ENCODE measurements at regions not wholly inside any gene's neighbourhood (a gene's known extent, or its start where the extent isn't known, plus 50 kb on each side); places are given as distances from the start of the nearest gene placed in this dataset.
"Not testable (repeated sequence)": the region's sequence is repeated elsewhere in the genome, so short reads cannot be mapped to it uniquely, and the experiment has no call there.

- no peak overlapping the region for H3K9ac ChIP-seq (ENCODE audit: low read depth in 1 of 3, low read length in 3 of 3)
- H3K27me3 ChIP-seq (ENCODE audit: control insufficient read depth in 3 of 3, insufficient read depth in 3 of 3, low read length in 3 of 3) = no peaks in the 10 kb centered on the region
- H3K36me3 ChIP-seq (ENCODE audit: control insufficient read depth in 3 of 3, insufficient read depth in 3 of 3, low read length in 3 of 3) = no peaks in the 10 kb centered on the region
- peaks cover 0 to 2% (median 0%) of the 10 kb centered on the region in 3 donors for H3K9me3 ChIP-seq (ENCODE audit: control insufficient read depth in 3 of 3, low read length in 3 of 3)
- no peaks in the 10 kb centered on the region for H3K4me1 ChIP-seq (ENCODE audit: control insufficient read depth in 3 of 3, insufficient read depth in 3 of 3, low read length in 3 of 3)
- no peak overlapping the region for H3K27ac ChIP-seq (ENCODE audit: low read depth, low read length)
- no peak overlapping the region for H3K4me3 ChIP-seq (ENCODE audit: low read length in 3 of 3)
Observed at GRCh38 chr5:28810751-28811136, 1772.4 kb upstream of the CDH9 start.

- no peak overlapping the region for H3K4me3 ChIP-seq (ENCODE audit: low read length in 3 of 3)
Observed at GRCh38 chr5:28809811-28810750, 1771.7 kb upstream of the CDH9 start.

GRCh38 chr5:28808967-28809810 lies 1770.8 kb upstream of the CDH9 start:
- H3K27ac ChIP-seq (ENCODE audit: low read depth, low read length) = no peak overlapping the region
- no peak overlapping the region for H3K4me3 ChIP-seq (ENCODE audit: low read length in 3 of 3)
- no peaks in the 10 kb centered on the region for H3K4me1 ChIP-seq (ENCODE audit: control insufficient read depth in 3 of 3, insufficient read depth in 3 of 3, low read length in 3 of 3)
- no peaks in the 10 kb centered on the region for H3K27me3 ChIP-seq (ENCODE audit: control insufficient read depth in 3 of 3, insufficient read depth in 3 of 3, low read length in 3 of 3)
- no peak overlapping the region for H3K9ac ChIP-seq (ENCODE audit: low read depth in 1 of 3, low read length in 3 of 3)
- peaks cover 0 to 2% (median 0%) of the 10 kb centered on the region in 3 donors for H3K9me3 ChIP-seq (ENCODE audit: control insufficient read depth in 3 of 3, low read length in 3 of 3)
- H3K36me3 ChIP-seq (ENCODE audit: control insufficient read depth in 3 of 3, insufficient read depth in 3 of 3, low read length in 3 of 3) = no peaks in the 10 kb centered on the region

More at GRCh38 chr5:28809811-28810750, 1771.7 kb upstream of the CDH9 start:
- Histone ChIP-seq H3K27me3 (ENCODE audit: control insufficient read depth in 3 of 3, insufficient read depth in 3 of 3, low read length in 3 of 3) (no peaks in the 10 kb centered on the region), H3K27ac (ENCODE audit: low read depth, low read length) (no peak overlapping the region), H3K4me1 (ENCODE audit: control insufficient read depth in 3 of 3, insufficient read depth in 3 of 3, low read length in 3 of 3) (no peaks in the 10 kb centered on the region), H3K9me3 (ENCODE audit: control insufficient read depth in 3 of 3, low read length in 3 of 3) (peaks cover 0 to 2% (median 0%) of the 10 kb centered on the region in 3 donors), H3K9ac (ENCODE audit: low read depth in 1 of 3, low read length in 3 of 3) (no peak overlapping the region), H3K36me3 (ENCODE audit: control insufficient read depth in 3 of 3, insufficient read depth in 3 of 3, low read length in 3 of 3) (no peaks in the 10 kb centered on the region)

GRCh38 chr5:28807195-28807729 lies 1768.9 kb upstream of the CDH9 start:
- peaks cover 0 to 2% (median 0%) of the 10 kb centered on the region in 3 donors for H3K9me3 ChIP-seq (ENCODE audit: control insufficient read depth in 3 of 3, low read length in 3 of 3)

GRCh38 chr5:28799035-28799434 lies 1760.6 kb upstream of the CDH9 start:
- not testable (repeated sequence) for H3K4me3 ChIP-seq (ENCODE audit: low read length in 3 of 3); H3K9ac ChIP-seq (ENCODE audit: low read depth in 1 of 3, low read length in 3 of 3); H3K27ac ChIP-seq (ENCODE audit: low read depth, low read length); H3K9me3 ChIP-seq (ENCODE audit: control insufficient read depth in 3 of 3, low read length in 3 of 3); H3K36me3 ChIP-seq (ENCODE audit: control insufficient read depth in 3 of 3, insufficient read depth in 3 of 3, low read length in 3 of 3); H3K27me3 ChIP-seq (ENCODE audit: control insufficient read depth in 3 of 3, insufficient read depth in 3 of 3, low read length in 3 of 3); H3K4me1 ChIP-seq (ENCODE audit: control insufficient read depth in 3 of 3, insufficient read depth in 3 of 3, low read length in 3 of 3)

More at GRCh38 chr5:28807195-28807729, 1768.9 kb upstream of the CDH9 start:
- H3K4me1 ChIP-seq (ENCODE audit: control insufficient read depth in 3 of 3, insufficient read depth in 3 of 3, low read length in 3 of 3) = no peaks in the 10 kb centered on the region
- H3K36me3 ChIP-seq (ENCODE audit: control insufficient read depth in 3 of 3, insufficient read depth in 3 of 3, low read length in 3 of 3) = no peaks in the 10 kb centered on the region
- H3K9ac ChIP-seq (ENCODE audit: low read depth in 1 of 3, low read length in 3 of 3) = no peak overlapping the region
- no peak overlapping the region for H3K4me3 ChIP-seq (ENCODE audit: low read length in 3 of 3)
- no peak overlapping the region for H3K27ac ChIP-seq (ENCODE audit: low read depth, low read length)
- no peaks in the 10 kb centered on the region for H3K27me3 ChIP-seq (ENCODE audit: control insufficient read depth in 3 of 3, insufficient read depth in 3 of 3, low read length in 3 of 3)

- Histone ChIP-seq H3K4me1 (ENCODE audit: control insufficient read depth in 3 of 3, insufficient read depth in 3 of 3, low read length in 3 of 3) (no peaks in the 10 kb centered on the region), H3K27me3 (ENCODE audit: control insufficient read depth in 3 of 3, insufficient read depth in 3 of 3, low read length in 3 of 3) (no peaks in the 10 kb centered on the region), H3K27ac (ENCODE audit: low read depth, low read length) (no peak overlapping the region), H3K4me3 (ENCODE audit: low read length in 3 of 3) (no peak overlapping the region), H3K9ac (ENCODE audit: low read depth in 1 of 3, low read length in 3 of 3) (no peak overlapping the region), H3K36me3 (ENCODE audit: control insufficient read depth in 3 of 3, insufficient read depth in 3 of 3, low read length in 3 of 3) (no peaks in the 10 kb centered on the region), H3K9me3 (ENCODE audit: control insufficient read depth in 3 of 3, low read length in 3 of 3) (no peaks in the 10 kb centered on the region)
Observed at GRCh38 chr5:28788954-28789353, 1750.6 kb upstream of the CDH9 start.

- Histone ChIP-seq H3K36me3 (ENCODE audit: control insufficient read depth in 3 of 3, insufficient read depth in 3 of 3, low read length in 3 of 3) (no peaks in the 10 kb centered on the region), H3K4me1 (ENCODE audit: control insufficient read depth in 3 of 3, insufficient read depth in 3 of 3, low read length in 3 of 3) (no peaks in the 10 kb centered on the region), H3K9ac (ENCODE audit: low read depth in 1 of 3, low read length in 3 of 3) (no peak overlapping the region), H3K27ac (ENCODE audit: low read depth, low read length) (no peak overlapping the region), H3K27me3 (ENCODE audit: control insufficient read depth in 3 of 3, insufficient read depth in 3 of 3, low read length in 3 of 3) (no peaks in the 10 kb centered on the region), H3K9me3 (ENCODE audit: control insufficient read depth in 3 of 3, low read length in 3 of 3) (no peaks in the 10 kb centered on the region), H3K4me3 (ENCODE audit: low read length in 3 of 3) (no peak overlapping the region)
Observed at GRCh38 chr5:28780083-28780692, 1741.8 kb upstream of the CDH9 start.

- H3K4me3 ChIP-seq (ENCODE audit: low read length in 3 of 3) = no peak overlapping the region
- H3K9me3 ChIP-seq (ENCODE audit: control insufficient read depth in 3 of 3, low read length in 3 of 3) = no peaks in the 10 kb centered on the region
Observed at GRCh38 chr5:28779161-28779754, 1740.9 kb upstream of the CDH9 start.

GRCh38 chr5:28770307-28770706 lies 1731.9 kb upstream of the CDH9 start:
- H3K4me1 ChIP-seq (ENCODE audit: control insufficient read depth in 3 of 3, insufficient read depth in 3 of 3, low read length in 3 of 3) = no peaks in the 10 kb centered on the region
- no peak overlapping the region for H3K27ac ChIP-seq (ENCODE audit: low read depth, low read length)
- no peaks in the 10 kb centered on the region for H3K27me3 ChIP-seq (ENCODE audit: control insufficient read depth in 3 of 3, insufficient read depth in 3 of 3, low read length in 3 of 3)
- H3K4me3 ChIP-seq (ENCODE audit: low read length in 3 of 3) = no peak overlapping the region
- H3K9me3 ChIP-seq (ENCODE audit: control insufficient read depth in 3 of 3, low read length in 3 of 3) = no peaks in the 10 kb centered on the region
- no peaks in the 10 kb centered on the region for H3K36me3 ChIP-seq (ENCODE audit: control insufficient read depth in 3 of 3, insufficient read depth in 3 of 3, low read length in 3 of 3)
- H3K9ac ChIP-seq (ENCODE audit: low read depth in 1 of 3, low read length in 3 of 3) = no peak overlapping the region

More at GRCh38 chr5:28779161-28779754, 1740.9 kb upstream of the CDH9 start:
- Histone ChIP-seq H3K27ac (ENCODE audit: low read depth, low read length) (no peak overlapping the region), H3K4me1 (ENCODE audit: control insufficient read depth in 3 of 3, insufficient read depth in 3 of 3, low read length in 3 of 3) (no peaks in the 10 kb centered on the region), H3K27me3 (ENCODE audit: control insufficient read depth in 3 of 3, insufficient read depth in 3 of 3, low read length in 3 of 3) (no peaks in the 10 kb centered on the region), H3K9ac (ENCODE audit: low read depth in 1 of 3, low read length in 3 of 3) (no peak overlapping the region), H3K36me3 (ENCODE audit: control insufficient read depth in 3 of 3, insufficient read depth in 3 of 3, low read length in 3 of 3) (no peaks in the 10 kb centered on the region)

Data from skeletal muscle tissue (tissue), 3 donors.